HCT116 (cell line): ENCODE measurements at regions not wholly inside any gene's neighbourhood (a gene's known extent, or its start where the extent isn't known, plus 50 kb on each side); places are given as distances from the start of the nearest gene placed in this dataset.

Experiments
- ATAC-seq: fragments of 200-7000 bp; cut with Tn5 transposase; 2 replicates; pipeline ENCODE4 v1.9.1; 2020; ENCODE audit warnings: mild to moderate bottlenecking, moderate library complexity
- BruUV-seq: library from RNA; stranded (reverse); fragments of 400-500 nt; replicated peaks from 2 replicates; lab custom pipeline; 2021; lab: Mats Ljungman, UMichigan
- CTCF ChIA-PET: fragments of 300-600 bp; sonication (Branson Sonifier 250); formaldehyde crosslinking; loops from one replicate; lab custom pipeline; 2021; ENCODE audit warnings: antibody characterized with exemption; lab: Charles Lee
- POLR2A ChIA-PET: fragments of 300-600, 350-600 bp; sonication (Branson Sonifier 250); formaldehyde crosslinking; loops from one replicate; lab custom pipeline; 2021; ENCODE audit warnings: antibody characterized with exemption; lab: Charles Lee
- RAD21 ChIA-PET, 2 experiments: fragments of 300-600 bp; sonication (Branson Sonifier 250); formaldehyde crosslinking; loops; one replicate each; lab custom pipeline; 2023; ENCODE audit warnings: low total read pairs in 2 of 2; ENCODE audit not compliant: uncharacterized antibody in 2 of 2, unreplicated experiment in 2 of 2, low non-redundant PET in 1 of 2; lab: Charles Lee
- DNase-seq: peaks from one replicate; pipeline ENCODE4 v3.0.0-alpha.2; 2010; ENCODE audit warnings: low read depth, low spot score
- H2AFZ ChIP-seq: fragments of 200-600 bp; shearing (Covaris generic), sonication (generic); 2 replicates; pipeline ENCODE4 v1.6.1; 2017; ENCODE audit warnings: low read depth, mixed run types, mixed read lengths, antibody characterized with exemption, low read length; ENCODE audit not compliant: poor library complexity, severe bottlenecking
- H3K27ac ChIP-seq: 2 replicates; pipeline ENCODE4 v1.5.1; 2012; ENCODE audit warnings: low read depth, low read length
- H3K27me3 ChIP-seq: fragments of 200-600 bp; sonication (generic); 2 replicates; pipeline ENCODE4 v1.6.1; 2016; ENCODE audit warnings: mixed run types, low read length, mixed read lengths; ENCODE audit not compliant: insufficient read depth
- H3K36me3 ChIP-seq, 2 experiments: fragments of 200-500 bp in 1 of 2; fragments of 200-600 bp in 1 of 2; sonication (Bioruptor generic) in 1 of 2; sonication (generic) in 1 of 2; 2 replicates each; pipeline versions ENCODE4 v1.5.1 to v1.6.1; 2014 to 2016; ENCODE audit warnings: low read length in 2 of 2, inconsistent platforms in 1 of 2, mixed read lengths in 1 of 2, mixed run types in 1 of 2; ENCODE audit not compliant: insufficient read depth in 2 of 2, control insufficient read depth in 1 of 2
- H3K4me1 ChIP-seq, 2 experiments: fragments of 200-600 bp in 1 of 2; sonication (generic) in 1 of 2; 2 replicates each; pipeline versions ENCODE4 v1.5.1 to v1.6.1; 2012 to 2017; ENCODE audit warnings: low read length in 2 of 2, inconsistent platforms in 1 of 2, mild to moderate bottlenecking in 1 of 2, mixed read lengths in 1 of 2, mixed run types in 1 of 2, moderate library complexity in 1 of 2; ENCODE audit not compliant: insufficient read depth in 2 of 2, control insufficient read depth in 1 of 2
- H3K4me2 ChIP-seq: fragments of 200-600 bp; sonication (generic); 2 replicates; pipeline ENCODE4 v1.6.1; 2017; ENCODE audit warnings: mixed run types, low read length, mixed read lengths
- H3K4me3 ChIP-seq, 2 experiments: fragments of 200-600 bp in 1 of 2; sonication (generic) in 1 of 2; replicated peaks in 1 of 2; 2 replicates each; pipeline ENCODE4 v1.5.1; 2011 to 2016; ENCODE audit warnings: low read length in 2 of 2, control low read depth in 1 of 2, low read depth in 1 of 2, mild to moderate bottlenecking in 1 of 2, mixed read lengths in 1 of 2, mixed run types in 1 of 2
- H3K79me2 ChIP-seq: fragments of 200-600 bp; sonication (generic); 2 replicates; pipeline ENCODE4 v1.6.1; 2017; ENCODE audit warnings: mild to moderate bottlenecking, mixed run types, low read length, moderate library complexity, mixed read lengths; ENCODE audit not compliant: insufficient read depth
- H3K9ac ChIP-seq: fragments of 200-600 bp; sonication (generic); 2 replicates; pipeline ENCODE4 v1.6.1; 2016; ENCODE audit warnings: low read length, mixed read lengths
- H3K9me2 ChIP-seq: fragments of 200-600 bp; sonication (generic), shearing (Covaris generic); 2 replicates; pipeline ENCODE4 v1.6.1; 2017; ENCODE audit warnings: mixed run types, mild to moderate bottlenecking, moderate library complexity; ENCODE audit not compliant: insufficient read depth
- H3K9me3 ChIP-seq, 2 experiments: fragments of 200-500 bp in 1 of 2; fragments of 200-600 bp in 1 of 2; sonication (Bioruptor generic) in 1 of 2; sonication (generic) in 1 of 2; 2 replicates each; pipeline ENCODE4 v1.6.1; 2014 to 2017; ENCODE audit warnings: low read length in 2 of 2, mixed read lengths in 2 of 2, inconsistent platforms in 1 of 2, low read depth in 1 of 2, mild to moderate bottlenecking in 1 of 2, mixed run types in 1 of 2, moderate library complexity in 1 of 2; ENCODE audit not compliant: control insufficient read depth in 1 of 2, insufficient read depth in 1 of 2
- H4K20me1 ChIP-seq: fragments of 200-600 bp; sonication (generic), shearing (Covaris generic); 2 replicates; pipeline ENCODE4 v1.6.1; 2017; ENCODE audit warnings: mixed run types, mild to moderate bottlenecking, moderate library complexity; ENCODE audit not compliant: insufficient read depth
- ATF3 ChIP-seq: IDR thresholded peaks from 2 replicates; pipeline ENCODE4 v1.6.1; 2012
- CBX3 ChIP-seq: IDR thresholded peaks from 2 replicates; pipeline ENCODE4 v1.6.1; 2012; ENCODE audit warnings: low read depth
- CEBPB ChIP-seq: IDR thresholded peaks from 2 replicates; pipeline ENCODE4 v1.6.1; 2012; ENCODE audit warnings: low read depth
- CTCF ChIP-seq, 3 experiments: fragments of 200-600 bp in 1 of 3; sonication (generic) in 1 of 3; IDR thresholded peaks in 2 of 3; conservative IDR thresholded peaks in 1 of 3; 2 replicates each; pipeline ENCODE4 v1.5.1; 2012 to 2017; ENCODE audit warnings: low read depth in 2 of 3, low read length in 2 of 3, antibody characterized with exemption in 1 of 3, borderline replicate concordance in 1 of 3, control low read depth in 1 of 3, mild to moderate bottlenecking in 1 of 3, mixed read lengths in 1 of 3, mixed run types in 1 of 3, moderate library complexity in 1 of 3; ENCODE audit not compliant: insufficient read depth in 1 of 3
- EZH2 ChIP-seq: fragments of 200-600 bp; sonication (generic); IDR thresholded peaks from 2 replicates; pipeline ENCODE4 v1.6.1; 2017; ENCODE audit warnings: antibody characterized with exemption, mixed run types
- EZH2phosphoT487 ChIP-seq: fragments of 200-600 bp; IDR thresholded peaks from 2 replicates; pipeline ENCODE4 v1.6.1; 2018; ENCODE audit warnings: antibody characterized with exemption, borderline replicate concordance
- FOSL1 ChIP-seq: IDR thresholded peaks from 2 replicates; pipeline ENCODE4 v1.6.1; 2012; ENCODE audit warnings: low read depth
- JUND ChIP-seq: IDR thresholded peaks from 2 replicates; pipeline ENCODE4 v1.6.1; 2012
- MAX ChIP-seq: IDR thresholded peaks from 2 replicates; pipeline ENCODE4 v1.6.1; 2012
- POLR2A ChIP-seq: IDR thresholded peaks from 2 replicates; pipeline ENCODE4 v1.7.0; 2011; ENCODE audit warnings: borderline replicate concordance; ENCODE audit not compliant: insufficient read depth, insufficient read length; ENCODE audit errors: extremely low read depth
- POLR2AphosphoS5 ChIP-seq: IDR thresholded peaks from 2 replicates; pipeline ENCODE4 v1.6.1; 2011; ENCODE audit warnings: mild to moderate bottlenecking, low read depth, low read length, moderate library complexity
- RAD21 ChIP-seq: IDR thresholded peaks from 2 replicates; pipeline ENCODE4 v1.6.1; 2012; ENCODE audit warnings: low read depth, mild to moderate bottlenecking
- REST ChIP-seq: IDR thresholded peaks from 2 replicates; pipeline ENCODE4 v1.6.1; 2012; ENCODE audit warnings: low read depth
- SIN3A ChIP-seq: IDR thresholded peaks from 2 replicates; pipeline ENCODE4 v1.6.1; 2012; ENCODE audit warnings: low read depth
- SP1 ChIP-seq: IDR thresholded peaks from 2 replicates; pipeline ENCODE4 v1.6.1; 2012; ENCODE audit warnings: low read depth
- SRF ChIP-seq: IDR thresholded peaks from 2 replicates; pipeline ENCODE4 v1.6.1; 2012; ENCODE audit warnings: low read depth
- TCF7L2 ChIP-seq: IDR thresholded peaks from 2 replicates; pipeline ENCODE4 v1.7.0; 2011; ENCODE audit warnings: borderline replicate concordance, inconsistent platforms; ENCODE audit not compliant: insufficient read depth, insufficient read length; ENCODE audit errors: extremely low read depth
- YY1 ChIP-seq: IDR thresholded peaks from 2 replicates; pipeline ENCODE4 v1.6.1; 2011; ENCODE audit warnings: low read length, low read depth, moderate library complexity, mild to moderate bottlenecking; ENCODE audit not compliant: insufficient replicate concordance; ENCODE audit errors: extremely low read depth
- ZBTB33 ChIP-seq: IDR thresholded peaks from 2 replicates; pipeline ENCODE4 v1.6.1; 2011; ENCODE audit warnings: mild to moderate bottlenecking, low read length, moderate library complexity; ENCODE audit not compliant: insufficient replicate concordance; ENCODE audit errors: extremely low read depth
- ZNF274 ChIP-seq: fragments of 200-500 bp; sonication (Bioruptor generic); IDR thresholded peaks from 2 replicates; pipeline ENCODE4 v1.6.1; 2014; ENCODE audit warnings: mild to moderate bottlenecking, low read depth, low read length, inconsistent platforms
- intact Hi-C: fragments of 100-400 bp; cut with micrococcal nuclease; formaldehyde crosslinking; loops from 2 replicates; pipeline ENCODE4 v1.10.0; 2022

GRCh38 chr13:59501004-59501403 lies 662.7 kb downstream of the DIAPH3 start:
- no TSS peak for BruUV-seq

More at GRCh38 chr13:59501004-59501403, 662.7 kb downstream of the DIAPH3 start:
- no peaks in the 10 kb centered on the region for H3K4me1 ChIP-seq
- ATAC-seq (no peak), DNase-seq (no peak)
- no peaks in the 10 kb centered on the region for H3K9me3 ChIP-seq
- H3K4me2 ChIP-seq, result no peak overlapping the region
- TF ChIP-seq SP1 (no peak), TCF7L2 (no peak), MAX (no peak), REST (no peak), EZH2 (no peak), SIN3A (no peak), JUND (no peak), POLR2AphosphoS5 (no peak), RAD21 (no peak), POLR2A (no peak), CTCF (IDR thresholded peaks at IDR 0.05 in 2 of 3, conservative IDR thresholded peaks at IDR 0.05 in 1 of 3; ENCODE audit: borderline replicate concordance in 1 of 3, insufficient read depth in 1 of 3, low read depth in 2 of 3, low read length in 2 of 3) (no peak), CBX3 (no peak), ATF3 (no peak), ZNF274 (no peak), FOSL1 (no peak), YY1 (no peak), CEBPB (no peak), SRF (no peak), ZBTB33 (no peak), EZH2phosphoT487 (no peak)
- CTCF ChIA-PET, result no interaction called here
- RAD21 ChIA-PET, result no interaction called here
- no peaks in the 10 kb centered on the region for H3K79me2 ChIP-seq
- no peak overlapping the region for H3K27ac ChIP-seq
- no peak overlapping the region for H2AFZ ChIP-seq
- no peaks in the 10 kb centered on the region for H3K36me3 ChIP-seq
- H4K20me1 ChIP-seq, result no peaks in the 10 kb centered on the region
- H3K27me3 ChIP-seq, result peaks cover 12% of the 10 kb centered on the region; the same call in 1 of the 2 replicates
- no peak overlapping the region for H3K4me3 ChIP-seq
- POLR2A ChIA-PET, result no interaction called here
- no peak overlapping the region for H3K9ac ChIP-seq
- H3K9me2 ChIP-seq, result no peaks in the 10 kb centered on the region
- intact Hi-C loops, result no loop called here
